Activated T-cell treated with anti-CD3 and anti-CD28 coated beads for 4 hours (primary cell): ENCODE measurements at regions not wholly inside any gene's neighbourhood (a gene's known extent, or its start where the extent isn't known, plus 50 kb on each side); places are given as distances from the start of the nearest gene placed in this dataset.

Experiments used
- DNase-seq: peaks from one replicate; pipeline ENCODE4 v3.0.0-alpha.2; 2020

- DNase-seq = no peak
Observed at GRCh38 chr4:11720292-11720691, 291.6 kb upstream of the HS3ST1 start.

GRCh38 chr4:11719879-11720278 lies 291.2 kb upstream of the HS3ST1 start:
- DNase-seq = no peak

- no peak for DNase-seq
Observed at GRCh38 chr4:11715753-11716521, 287.2 kb upstream of the HS3ST1 start.

GRCh38 chr4:11710453-11711093 lies 281.9 kb upstream of the HS3ST1 start:
- no peak for DNase-seq

GRCh38 chr4:11704186-11704830 lies 275.6 kb upstream of the HS3ST1 start:
- DNase-seq = no peak

GRCh38 chr4:11702886-11703557 lies 274.3 kb upstream of the HS3ST1 start:
- no peak for DNase-seq

GRCh38 chr4:11701966-11702725 lies 273.5 kb upstream of the HS3ST1 start:
- no peak for DNase-seq

- no peak for DNase-seq
Observed at GRCh38 chr4:11700751-11701226, 272.1 kb upstream of the HS3ST1 start.

- no peak for DNase-seq
Observed at GRCh38 chr4:11698846-11699590, 270.3 kb upstream of the HS3ST1 start.

- no peak for DNase-seq
Observed at GRCh38 chr4:11698033-11698432, 269.3 kb upstream of the HS3ST1 start.

GRCh38 chr4:11693693-11694092 lies 265.0 kb upstream of the HS3ST1 start:
- DNase-seq = no peak

- no peak for DNase-seq
Observed at GRCh38 chr4:11691236-11691635, 262.5 kb upstream of the HS3ST1 start.

GRCh38 chr4:11687727-11688126 lies 259.0 kb upstream of the HS3ST1 start:
- DNase-seq = no peak

- DNase-seq = no peak
Observed at GRCh38 chr4:11685481-11685880, 256.8 kb upstream of the HS3ST1 start.

- DNase-seq = no peak
Observed at GRCh38 chr4:11675051-11675800, 246.5 kb upstream of the HS3ST1 start.

- no peak for DNase-seq
Observed at GRCh38 chr4:11670304-11670703, 241.6 kb upstream of the HS3ST1 start.

GRCh38 chr4:11669156-11669555 lies 240.5 kb upstream of the HS3ST1 start:
- DNase-seq = no peak

- DNase-seq = no peak
Observed at GRCh38 chr4:11663114-11663513, 234.4 kb upstream of the HS3ST1 start.

GRCh38 chr4:11650801-11651596 lies 222.3 kb upstream of the HS3ST1 start:
- DNase-seq = no peak

- no peak for DNase-seq
Observed at GRCh38 chr4:11647433-11647832, 218.7 kb upstream of the HS3ST1 start.
